HG03097 (cell line): ENCODE measurements at regions not wholly inside any gene's neighbourhood (a gene's known extent, or its start where the extent isn't known, plus 50 kb on each side); places are given as distances from the start of the nearest gene placed in this dataset.
"Not testable (repeated sequence)": the region's sequence is repeated elsewhere in the genome, so short reads cannot be mapped to it uniquely, and the experiment has no call there.

Experiments used
- ATAC-seq: cut with Tn5 transposase; IDR thresholded peaks from one replicate; pipeline ENCODE4 v1.9.1; 2021; ENCODE audit not compliant: unreplicated experiment, low FRiP score

DNA sequence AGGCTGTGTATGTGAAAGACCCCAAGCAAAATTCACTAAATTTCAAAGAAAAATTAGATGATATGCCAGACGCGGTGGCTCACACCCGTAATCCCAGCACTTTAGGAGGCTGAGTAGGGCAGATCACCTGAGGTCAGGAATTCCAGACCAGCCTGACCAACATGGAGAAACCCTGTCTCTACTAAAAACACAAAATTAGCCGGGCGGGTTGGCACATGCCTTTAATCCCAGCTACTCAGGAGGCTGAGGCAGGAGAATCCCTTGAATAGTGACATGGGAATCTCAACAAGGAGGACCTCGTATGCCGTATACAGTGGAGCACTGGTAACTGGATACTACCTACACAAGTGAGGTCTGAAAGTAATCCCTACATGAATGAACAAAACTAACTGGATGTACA lies 92.7 kb upstream of the JARID2 start:
- no peak for ATAC-seq

DNA sequence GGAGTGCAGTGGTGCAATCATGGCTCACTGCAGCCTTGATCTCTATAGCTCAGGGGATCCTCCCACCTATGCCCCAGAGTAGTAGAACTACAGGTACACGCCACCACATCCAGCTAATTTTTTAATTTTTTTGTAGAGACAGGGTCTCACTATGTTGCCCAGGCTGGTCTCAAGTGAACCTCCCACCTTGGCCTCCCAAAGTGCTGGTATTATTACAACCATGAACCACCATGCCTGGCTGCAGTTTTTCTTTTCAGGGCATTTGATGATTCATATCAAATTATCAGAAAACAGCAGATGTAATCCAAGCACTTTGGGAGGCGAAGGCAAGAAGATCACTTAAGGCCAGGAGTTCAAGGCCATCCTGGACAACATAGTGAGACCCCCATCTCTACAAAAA lies 88.4 kb upstream of the JARID2 start:
- no peak for ATAC-seq

DNA sequence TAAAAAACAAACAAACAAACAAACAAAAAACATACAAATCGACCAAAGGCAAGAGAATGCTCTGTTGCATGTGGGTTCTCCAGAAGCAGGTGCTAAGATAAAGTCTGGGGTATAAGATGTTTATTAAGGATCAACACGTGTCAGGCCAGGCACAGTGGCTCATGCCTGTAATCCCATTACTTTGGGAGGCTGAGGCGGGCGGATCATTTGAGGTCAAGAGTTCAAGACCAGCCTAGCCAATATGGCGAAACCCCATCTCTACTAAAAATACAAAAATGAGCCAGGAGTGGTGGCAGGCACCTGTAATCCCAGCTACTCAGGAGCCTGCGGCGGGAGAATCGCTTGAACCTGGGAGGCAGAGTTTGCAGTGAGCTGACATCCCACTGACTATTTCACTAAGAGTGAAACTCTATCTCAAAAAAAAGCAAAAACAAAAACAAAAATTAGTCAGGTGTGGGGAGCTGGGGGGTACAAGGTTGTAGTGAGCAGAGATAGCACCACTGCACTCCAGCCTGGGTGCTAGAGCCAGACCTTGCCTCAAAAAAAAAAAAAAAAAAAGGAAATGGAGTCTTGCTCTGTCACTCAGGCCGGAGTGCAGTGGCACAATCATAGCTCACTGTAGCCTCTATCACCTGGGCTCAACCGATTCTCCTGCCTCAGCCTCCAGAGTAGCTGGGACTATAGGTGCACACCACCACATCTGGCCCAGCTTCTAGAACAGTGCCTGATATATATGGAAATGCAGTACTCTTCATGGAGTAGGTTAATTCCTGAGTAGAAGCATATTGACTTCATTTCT lies 86.8 kb upstream of the JARID2 start:
- ATAC-seq: no peak

DNA sequence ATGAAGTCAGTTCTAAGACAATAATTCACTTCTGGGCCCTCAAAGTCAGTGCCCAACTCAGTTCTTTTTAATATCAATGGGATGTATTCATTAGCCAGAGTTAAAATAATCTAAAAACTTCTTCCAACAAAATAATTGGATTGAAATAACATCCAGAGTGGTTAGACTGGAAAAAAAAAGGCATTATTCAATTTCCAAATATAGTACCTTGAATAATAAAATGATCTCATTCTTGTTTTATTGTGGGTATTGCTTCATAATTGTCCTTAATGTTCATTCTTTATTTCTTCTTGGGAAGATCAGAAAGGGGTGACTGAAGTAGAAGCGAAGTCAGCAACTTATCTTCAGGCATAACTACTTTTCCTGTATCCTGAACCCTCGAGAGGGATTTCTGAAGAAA lies 85.1 kb upstream of the JARID2 start:
- ATAC-seq: no peak

DNA sequence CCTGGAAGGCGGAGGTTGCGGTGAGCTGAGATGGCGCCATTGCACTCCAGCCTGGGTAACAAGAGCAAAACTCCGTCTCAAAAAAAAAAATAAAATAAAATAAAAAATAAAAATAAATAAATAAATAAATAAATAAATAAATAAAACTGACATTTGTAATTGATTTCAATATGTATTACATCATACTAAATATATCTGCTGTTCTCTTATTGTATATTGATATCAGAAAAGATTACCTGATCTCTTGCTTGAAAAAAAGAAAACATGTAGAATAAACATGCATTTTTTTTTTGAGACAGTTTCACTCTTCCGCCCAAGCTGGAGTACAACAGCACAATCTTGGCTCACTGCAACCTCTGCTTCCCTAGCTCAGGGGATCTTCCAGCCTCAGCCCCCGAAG lies 81.0 kb upstream of the JARID2 start:
- not testable (repeated sequence) for ATAC-seq

DNA sequence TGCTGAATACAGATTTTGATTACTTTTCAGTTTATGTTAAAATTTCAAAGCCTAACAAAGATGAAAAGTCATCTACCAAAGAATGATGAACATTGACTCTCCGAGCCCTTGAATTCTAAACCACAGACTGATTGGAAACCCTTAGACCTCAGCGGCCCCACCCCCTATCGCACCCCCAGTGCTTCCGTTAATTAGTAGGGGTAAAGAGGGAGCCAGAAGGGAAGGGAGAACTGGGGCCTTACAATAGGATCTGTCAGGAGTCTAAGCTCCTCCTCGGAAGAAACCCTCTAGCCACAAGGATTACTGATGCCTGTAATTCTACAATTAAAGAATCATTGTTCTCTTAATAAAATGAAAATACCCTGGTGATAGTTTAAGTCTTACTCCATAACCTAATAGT lies 79.7 kb upstream of the JARID2 start:
- no peak for ATAC-seq

DNA sequence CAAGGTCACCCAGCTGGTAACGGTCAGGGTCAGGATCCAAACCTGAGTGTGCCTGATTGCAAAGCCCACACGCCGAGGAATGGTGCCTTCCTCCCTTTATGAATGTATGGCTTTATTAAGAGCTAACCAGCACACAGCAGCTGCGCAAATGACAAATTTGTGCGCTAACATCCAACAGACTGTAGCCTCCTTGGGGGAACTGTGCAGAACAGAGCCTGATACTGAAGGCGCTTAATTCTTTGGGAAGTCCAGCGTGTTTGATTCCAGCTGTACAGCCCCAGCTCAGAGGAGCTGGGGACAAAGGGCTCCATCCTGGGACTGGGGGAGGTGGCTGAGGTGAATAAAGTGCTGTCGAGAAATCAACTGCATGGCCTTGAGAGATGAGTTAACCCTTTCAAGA lies 75.7 kb upstream of the JARID2 start:
- ATAC-seq: no peak

DNA sequence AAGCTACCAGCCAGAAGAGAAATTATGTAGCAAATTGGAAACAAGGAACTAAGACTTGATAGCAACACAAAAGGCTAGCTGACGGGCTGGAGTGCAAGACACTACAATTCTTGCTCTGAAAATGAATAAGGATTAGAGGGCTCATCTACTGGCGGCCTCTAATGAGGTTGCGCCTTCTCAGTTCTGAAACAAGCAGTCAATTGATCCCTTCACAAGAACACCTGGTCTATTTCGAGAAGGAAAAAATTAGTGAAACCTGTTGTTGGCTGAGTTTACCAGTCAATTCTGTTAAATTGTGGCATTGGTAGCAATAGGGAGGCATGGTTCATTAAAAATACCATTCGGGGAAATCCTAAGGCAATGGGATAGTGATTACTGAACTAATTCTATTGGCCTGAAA lies 74.8 kb upstream of the JARID2 start:
- ATAC-seq: no peak

DNA sequence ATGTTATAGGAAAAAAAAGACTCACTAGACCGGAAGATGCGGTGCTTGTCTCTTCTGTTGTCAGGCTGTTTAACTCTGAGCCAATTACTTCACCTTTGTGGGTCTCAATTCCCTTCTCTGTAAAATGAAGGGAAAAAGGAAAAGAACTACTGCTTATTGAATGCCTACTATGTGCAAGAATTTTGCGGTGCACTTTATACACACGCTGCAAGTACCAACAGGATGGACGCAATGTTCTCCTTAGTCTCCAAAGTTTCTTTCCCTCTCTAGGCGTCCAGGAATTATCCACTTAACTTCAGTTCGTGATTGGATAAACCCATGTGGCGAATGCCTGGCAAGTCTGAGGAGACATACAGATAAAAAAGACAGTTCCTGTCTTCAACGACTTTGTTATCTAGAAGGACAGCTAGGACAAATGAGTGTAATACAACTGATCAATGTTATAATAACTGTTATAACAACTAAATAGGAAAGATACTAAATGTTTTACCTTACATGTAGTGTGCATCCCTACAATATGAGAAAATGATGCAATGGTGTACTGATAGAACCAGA lies 69.0 kb upstream of the JARID2 start:
- ATAC-seq: no peak

DNA sequence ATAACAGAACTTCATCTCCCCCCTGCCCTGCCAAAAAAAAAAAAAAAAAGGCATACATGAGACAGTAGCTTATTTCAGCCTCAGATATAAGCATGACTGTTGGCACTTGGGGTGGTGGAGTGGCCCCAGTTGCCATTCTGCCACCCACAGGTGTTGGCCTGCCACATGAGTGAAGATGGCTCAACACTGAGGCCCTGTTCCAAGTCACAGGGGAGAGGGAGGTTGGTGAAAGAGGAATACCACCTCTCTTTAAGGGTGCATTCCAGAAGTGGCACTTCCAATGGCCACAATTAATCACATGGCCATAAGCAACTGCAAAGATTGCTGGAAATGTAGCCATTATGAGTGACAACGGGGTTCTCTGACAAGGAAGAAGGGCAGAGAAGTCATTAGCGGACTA lies 61.9 kb upstream of the JARID2 start:
- ATAC-seq: no peak

DNA sequence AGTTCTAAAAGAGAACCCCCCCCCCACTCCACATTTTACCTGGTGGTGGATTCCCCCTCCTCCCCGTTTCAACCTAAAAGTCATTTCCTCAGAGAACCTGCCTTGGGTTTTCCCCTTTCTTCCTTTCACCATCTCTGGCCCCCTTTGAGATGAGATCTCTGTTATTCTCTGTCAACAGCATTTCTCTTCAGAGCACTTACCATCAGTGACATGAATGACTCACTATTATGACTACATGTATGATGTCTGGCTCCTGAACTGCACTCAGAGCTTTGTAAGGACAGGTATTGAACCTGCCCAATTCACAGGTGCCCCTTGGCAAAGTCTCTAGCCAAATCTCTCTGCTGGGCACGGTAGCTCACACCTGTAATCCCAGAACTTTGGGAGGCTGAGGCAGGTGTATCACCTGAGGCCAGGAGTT lies 61.4 kb upstream of the JARID2 start:
- no peak for ATAC-seq

DNA sequence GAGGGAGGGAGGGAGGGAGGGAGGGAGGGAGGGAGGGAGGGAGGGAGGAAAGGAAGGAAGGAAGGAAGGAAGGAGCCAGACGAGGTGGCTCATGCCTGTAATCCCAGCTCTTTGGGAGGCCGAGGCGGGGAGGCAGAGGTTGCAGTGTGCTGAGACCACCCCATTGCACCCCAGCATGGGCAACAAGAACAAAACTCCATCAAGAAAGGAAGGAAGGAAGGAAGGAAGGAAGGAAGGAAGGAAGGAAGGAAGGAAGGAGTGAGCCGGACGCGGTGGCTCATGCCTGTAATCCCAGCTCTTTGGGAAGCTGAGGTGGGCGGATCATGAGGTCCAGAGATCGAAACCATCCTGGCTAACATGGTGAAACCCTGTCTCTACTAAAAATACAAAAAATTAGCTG lies 60.8 kb upstream of the JARID2 start:
- not testable (repeated sequence) for ATAC-seq

DNA sequence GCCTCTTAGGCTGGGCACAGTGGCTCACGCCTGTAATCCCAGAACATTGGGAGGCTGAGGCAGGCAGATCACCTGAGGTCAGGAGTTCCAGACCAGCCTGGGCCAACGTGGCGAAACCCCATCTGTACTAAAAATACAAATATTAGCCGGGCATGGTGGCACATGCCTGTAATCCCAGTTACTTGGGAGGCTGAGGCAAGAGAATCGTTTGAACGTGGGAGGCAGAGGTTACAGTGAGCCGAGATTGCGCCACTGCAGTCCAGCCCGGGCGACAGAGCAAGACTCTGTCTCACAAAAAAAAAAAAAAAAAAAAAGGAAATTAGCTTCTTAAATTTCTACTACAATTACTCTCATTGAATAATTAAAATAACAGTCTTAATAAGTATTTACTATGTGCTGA lies 52.4 kb upstream of the JARID2 start:
- not testable (repeated sequence) for ATAC-seq

DNA sequence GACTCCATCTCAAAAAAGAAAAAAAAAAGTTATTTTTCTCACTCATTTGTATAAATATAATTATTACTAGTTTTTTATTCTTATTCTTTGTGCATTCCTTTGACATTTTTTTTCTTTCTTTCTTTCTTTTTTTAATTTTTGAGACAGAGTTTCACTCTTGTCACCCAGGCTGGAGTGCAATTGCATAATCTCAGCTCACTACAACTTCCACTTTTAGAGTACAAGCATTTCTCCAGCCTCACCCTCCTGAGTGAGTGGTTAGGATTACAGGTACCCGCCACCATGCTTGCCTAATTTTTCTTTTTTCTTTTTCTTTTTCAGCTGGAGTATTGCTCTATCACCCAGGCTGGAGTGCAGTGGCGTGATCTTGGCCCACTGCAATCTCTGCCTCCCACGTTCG lies 51.4 kb upstream of the JARID2 start:
- ATAC-seq: no peak
